Prostate gland (tissue), 2 donors: ENCODE measurements at regions not wholly inside any gene's neighbourhood (a gene's known extent, or its start where the extent isn't known, plus 50 kb on each side); places are given as distances from the start of the nearest gene placed in this dataset.

Source experiments
- CTCF ChIP-seq, 4 experiments: fragments of 200-600 bp in 2 of 4; fragments of 450-650 bp in 2 of 4; sonication (generic) in 2 of 4; IDR thresholded peaks; 1 replicate in 3 of 4; 2 replicates in 1 of 4; pipeline ENCODE4 v1.5.1; 2016 to 2019; ENCODE audit warnings: antibody characterized with exemption in 4 of 4, mild to moderate bottlenecking in 2 of 4, moderate library complexity in 2 of 4
- POLR2A ChIP-seq: fragments of 450-650 bp; IDR thresholded peaks from one replicate; pipeline ENCODE4 v1.6.1; 2016; ENCODE audit warnings: antibody characterized with exemption, mild to moderate bottlenecking
- POLR2AphosphoS5 ChIP-seq: sonication (generic); formaldehyde crosslinking; IDR thresholded peaks from one replicate; pipeline ENCODE4 v1.6.1; 2017; ENCODE audit warnings: antibody characterized with exemption

- TF ChIP-seq CTCF (IDR thresholded peaks at IDR 0.05) (no peak), POLR2A (no peak), POLR2AphosphoS5 (no peak)
Measured at GRCh38 chr4:28976369-28976768, 1743.8 kb upstream of the PCDH7 start.
